ENCODE measurements at regions not wholly inside any gene's neighbourhood (a gene's known extent, or its start where the extent isn't known, plus 50 kb on each side); places are given as distances from the start of the nearest gene placed in this dataset.

GRCh38 chr10:131802156-131802915 lies 98.5 kb upstream of the PPP2R2D start:
- TF ChIP-seq CTCF (IDR thresholded peaks at IDR 0.05) (no peak), POLR2AphosphoS5 (IDR thresholded peaks at IDR 0.05) (no peak), EP300 (IDR thresholded peaks at IDR 0.05) (no peak), POLR2A (IDR thresholded peaks at IDR 0.05) (no peak)
- peaks cover 0 to 31% (median 0%) of the 10 kb centered on the region in 3 donors for H3K9me3 ChIP-seq
- no peak overlapping the region for H3K27ac ChIP-seq
- H3K4me1 ChIP-seq: no peaks in the 10 kb centered on the region
- ATAC-seq: no peak
- no peak overlapping the region for H3K4me3 ChIP-seq
- 92 to 96% methylated on average over 10 to 13 of the region's 16 CpGs for WGBS, 2 donors (ENCODE audit: low coverage in 1 of 2)
- peaks cover 12% of the 10 kb centered on the region for H3K27me3 ChIP-seq
- H3K36me3 ChIP-seq: no peaks in the 10 kb centered on the region

DNA sequence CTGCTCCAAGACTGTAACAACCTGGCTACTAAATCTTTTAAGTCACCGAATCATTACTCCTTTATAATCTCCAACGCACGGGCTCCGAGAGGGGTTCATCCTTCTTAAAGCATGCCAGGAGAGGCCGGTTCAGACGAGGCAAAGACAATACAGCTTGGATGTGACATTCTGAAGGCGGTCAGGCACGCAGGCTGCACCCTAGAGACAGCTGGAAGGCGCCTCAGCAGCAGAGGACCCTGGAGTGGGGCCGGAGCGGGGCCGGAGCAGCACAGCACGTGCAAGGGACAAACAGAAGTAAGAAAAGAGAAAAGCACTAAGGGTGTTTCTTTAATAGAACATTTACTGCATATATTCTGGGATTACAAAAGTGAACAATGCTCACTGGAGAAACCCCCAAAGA lies 97.8 kb upstream of the PPP2R2D start:
- 24 to 60% methylated on average over 4 to 10 of the region's 13 CpGs for WGBS, 2 donors (ENCODE audit: low coverage in 1 of 2)
- Histone ChIP-seq H3K9me3 (peaks cover 0 to 24% (median 0%) of the 10 kb centered on the region in 3 donors), H3K36me3 (no peaks in the 10 kb centered on the region), H3K27ac (no peak overlapping the region), H3K27me3 (peaks cover 6% of the 10 kb centered on the region), H3K4me3 (no peak overlapping the region), H3K4me1 (no peaks in the 10 kb centered on the region)
- no peak for TF ChIP-seq CTCF (IDR thresholded peaks at IDR 0.05)
- no peak for TF ChIP-seq POLR2A (IDR thresholded peaks at IDR 0.05)
- TF ChIP-seq EP300 (IDR thresholded peaks at IDR 0.05): no peak
- no peak for TF ChIP-seq POLR2AphosphoS5 (IDR thresholded peaks at IDR 0.05)
- no peak for ATAC-seq

GRCh38 chr10:131803860-131804425 lies 96.9 kb upstream of the PPP2R2D start:
- TF ChIP-seq EP300 (IDR thresholded peaks at IDR 0.05) (no peak), POLR2AphosphoS5 (IDR thresholded peaks at IDR 0.05) (no peak), CTCF (IDR thresholded peaks at IDR 0.05) (no peak), POLR2A (IDR thresholded peaks at IDR 0.05) (no peak)
- Histone ChIP-seq H3K36me3 (no peaks in the 10 kb centered on the region), H3K4me1 (no peaks in the 10 kb centered on the region), H3K27ac (no peak overlapping the region), H3K27me3 (peaks cover 13% of the 10 kb centered on the region), H3K9me3 (peaks cover 0 to 14% (median 0%) of the 10 kb centered on the region in 3 donors), H3K4me3 (no peak overlapping the region)
- no peak for ATAC-seq
- WGBS, 2 donors (ENCODE audit: low coverage in 1 of 2): 76 to 86% methylated on average over 1 to 3 of the region's 9 CpGs

- Histone ChIP-seq H3K27ac (no peak overlapping the region), H3K27me3 (peaks cover 15% of the 10 kb centered on the region), H3K4me1 (no peaks in the 10 kb centered on the region), H3K4me3 (no peak overlapping the region), H3K36me3 (no peaks in the 10 kb centered on the region), H3K9me3 (peaks cover 0 to 7% (median 0%) of the 10 kb centered on the region in 3 donors)
- ATAC-seq: no peak
- TF ChIP-seq CTCF (IDR thresholded peaks at IDR 0.05): no peak
- TF ChIP-seq EP300 (IDR thresholded peaks at IDR 0.05): no peak
- no peak for TF ChIP-seq POLR2AphosphoS5 (IDR thresholded peaks at IDR 0.05)
- TF ChIP-seq POLR2A (IDR thresholded peaks at IDR 0.05): no peak
- 91 to 93% methylated on average over 11 to 12 of the region's 20 CpGs for WGBS, 2 donors (ENCODE audit: low coverage in 1 of 2)
Observed at GRCh38 chr10:131804551-131805295, 96.1 kb upstream of the PPP2R2D start.

Measured in gastroesophageal sphincter (tissue), 4 donors.